ENCODE measurements at regions not wholly inside any gene's neighbourhood (a gene's known extent, or its start where the extent isn't known, plus 50 kb on each side); places are given as distances from the start of the nearest gene placed in this dataset.
A peak's percentile ranks its signal among the peaks of the same experiment; 100 is the strongest.

- DNase-seq = no peak
Measured at GRCh38 chr3:106183762-106184391, 315.1 kb upstream of the CBLB start.

DNA sequence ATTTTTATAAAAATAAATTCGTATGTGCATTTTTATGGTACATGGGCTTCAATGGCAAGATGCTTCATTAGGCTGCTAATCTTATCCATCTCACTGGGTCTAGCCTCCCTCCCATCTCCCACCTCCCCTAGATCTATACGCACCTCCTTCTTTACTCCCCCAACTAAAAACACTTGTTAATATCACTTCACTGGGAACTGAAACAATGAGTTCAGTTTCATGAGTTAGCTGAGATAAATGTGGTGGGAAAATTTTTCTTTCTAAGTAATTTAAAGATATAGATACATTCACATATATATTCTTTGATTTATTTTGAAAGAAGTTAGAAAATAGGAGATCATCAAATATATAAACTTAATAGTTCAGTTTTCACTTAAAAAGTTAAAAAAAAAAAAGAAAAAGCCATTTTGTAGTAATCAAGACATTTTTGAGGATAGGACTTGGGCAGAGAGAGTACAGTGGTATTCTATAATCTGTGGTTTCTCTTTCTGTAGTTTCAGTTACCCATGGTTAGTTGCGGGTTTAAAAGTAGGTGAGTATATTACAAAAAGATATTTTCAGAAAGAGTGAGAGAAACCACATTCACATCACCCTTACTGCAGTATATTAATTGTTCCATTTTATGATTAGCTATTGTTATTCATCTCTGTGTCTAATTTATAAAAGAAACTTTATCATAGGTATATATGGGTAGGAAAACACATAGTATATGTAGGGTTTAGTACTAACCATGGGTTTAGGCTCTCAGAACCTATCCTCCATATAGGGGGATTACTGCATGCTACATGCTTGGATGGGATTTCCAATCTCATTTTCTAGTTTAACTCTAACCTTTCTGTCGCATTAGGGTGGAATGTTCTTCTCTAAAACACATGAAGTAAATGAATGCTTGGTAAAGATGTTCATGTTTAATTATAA lies 316.0 kb upstream of the CBLB start:
- no peak for DNase-seq

- no peak for DNase-seq
Measured at GRCh38 chr3:106185949-106186348, 317.1 kb upstream of the CBLB start.

DNA sequence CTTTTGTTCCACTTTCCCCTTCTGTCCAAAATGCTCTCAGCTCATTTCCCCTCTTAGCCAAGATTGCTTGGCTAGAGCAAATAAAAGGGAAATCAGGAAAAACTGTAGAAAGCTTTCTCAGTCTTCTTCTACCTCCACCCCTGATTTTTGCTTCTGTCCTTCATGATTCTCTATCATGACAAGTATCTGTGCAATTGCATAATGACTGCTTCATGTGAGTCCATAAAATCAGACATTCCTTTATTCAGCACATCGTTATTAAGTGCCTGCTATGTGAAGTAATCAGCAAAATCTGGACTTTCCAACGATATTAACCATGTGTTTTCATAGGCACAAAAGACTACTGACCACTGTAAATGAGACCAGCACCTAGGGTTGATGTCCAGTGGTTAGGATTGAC lies 321.5 kb upstream of the CBLB start:
- DNase-seq = no peak

- no peak for DNase-seq
Measured at GRCh38 chr3:106191211-106191610, 322.4 kb upstream of the CBLB start.

- no peak for DNase-seq
Measured at GRCh38 chr3:106191913-106192312, 323.1 kb upstream of the CBLB start.

DNA sequence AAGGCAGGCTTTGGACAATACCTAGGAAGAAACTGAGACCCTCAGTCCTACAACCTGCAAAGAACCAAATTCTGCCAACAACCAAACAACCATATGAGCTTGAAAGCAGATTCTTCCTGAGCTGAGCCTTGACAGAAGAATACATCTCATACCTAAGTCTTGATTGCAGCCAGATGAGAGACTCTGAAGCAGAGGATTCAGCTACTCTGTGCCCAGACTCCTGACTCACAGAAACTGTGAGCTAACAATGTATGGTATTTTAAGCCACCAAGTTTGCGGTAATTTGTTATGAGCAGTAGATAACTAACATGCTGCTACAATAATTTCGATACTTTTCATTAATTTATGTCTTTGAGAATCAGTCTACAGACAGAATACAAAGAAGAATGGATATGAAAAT lies 325.1 kb upstream of the CBLB start:
- DNase-seq = no peak

GRCh38 chr3:106194726-106195125 lies 325.9 kb upstream of the CBLB start:
- DNase-seq = no peak

- no peak for DNase-seq
Measured at GRCh38 chr3:106197532-106198194, 328.9 kb upstream of the CBLB start.

DNA sequence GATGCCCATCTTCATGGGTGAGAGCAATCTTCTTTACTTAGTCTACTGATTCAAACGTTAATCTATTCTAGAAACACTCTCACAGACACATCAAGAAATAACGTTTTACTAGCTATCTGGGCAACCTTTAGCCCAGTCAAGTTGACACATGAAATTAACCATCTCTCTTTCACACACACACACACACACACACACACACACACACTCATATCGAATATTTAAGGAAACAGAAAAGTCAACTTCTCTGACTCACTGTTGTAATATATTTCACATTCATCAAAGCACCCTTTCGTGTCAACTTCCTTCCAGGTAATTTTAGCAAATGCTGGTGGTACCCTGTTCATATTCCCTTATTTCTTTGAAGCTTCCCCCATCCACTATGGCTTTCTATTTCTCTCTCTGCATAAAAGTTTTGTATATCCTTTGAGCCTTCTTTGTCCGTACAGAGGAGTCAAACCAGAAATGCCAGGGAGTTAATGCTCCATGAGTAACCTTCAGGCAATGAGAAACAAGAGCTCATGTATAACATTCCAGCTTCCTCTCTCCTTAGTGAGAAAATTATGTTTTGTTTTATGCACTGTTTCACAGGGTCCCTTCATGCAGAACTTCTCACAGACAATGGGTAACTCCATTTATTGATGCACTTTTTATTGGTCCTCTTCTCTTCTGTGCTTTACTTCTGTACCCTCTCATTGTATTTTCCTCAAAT lies 335.5 kb upstream of the CBLB start:
- DNase-seq = no peak

GRCh38 chr3:106206146-106206545 lies 337.3 kb upstream of the CBLB start:
- DNase-seq = peak; percentile 23

- no peak for DNase-seq
Measured at GRCh38 chr3:106206613-106207012, 337.8 kb upstream of the CBLB start.

GRCh38 chr3:106208251-106208650 lies 339.4 kb upstream of the CBLB start:
- DNase-seq = no peak

DNA sequence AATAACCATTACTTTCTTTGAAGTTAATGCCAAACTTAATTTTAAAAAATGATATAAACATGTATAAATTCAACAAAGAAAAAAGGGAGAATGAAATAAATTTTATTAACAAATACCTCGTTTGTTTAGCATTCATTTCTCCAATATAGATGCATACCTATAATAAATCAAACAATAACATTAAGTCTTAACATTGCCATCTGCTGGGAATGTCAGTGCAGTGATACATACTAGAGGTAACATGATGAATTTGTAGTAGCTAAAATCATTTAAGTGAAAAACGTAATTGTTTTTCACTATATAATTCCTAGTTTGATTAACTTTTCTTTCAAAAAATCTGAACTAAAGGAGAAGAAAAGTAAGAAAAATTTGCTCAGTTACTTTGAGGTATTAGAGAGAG lies 340.2 kb upstream of the CBLB start:
- no peak for DNase-seq

DNA sequence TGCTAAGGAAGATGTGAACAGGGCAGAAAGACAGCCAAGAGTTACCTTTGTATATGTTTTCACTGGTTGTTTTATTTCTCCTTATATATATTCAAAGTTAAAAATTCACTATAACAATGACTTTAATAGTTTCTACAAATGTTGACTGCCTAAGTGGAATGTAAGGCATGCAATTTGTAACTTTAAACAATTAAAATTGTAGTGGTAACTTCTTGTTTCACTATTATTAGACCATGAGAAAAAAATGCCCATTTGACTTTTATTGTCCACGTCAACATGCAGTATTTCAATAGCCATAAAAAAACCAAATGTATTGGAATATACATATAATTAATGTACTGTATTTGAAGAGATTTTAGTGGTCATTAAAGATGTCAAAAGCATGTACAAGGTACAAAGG lies 340.7 kb upstream of the CBLB start:
- no peak for DNase-seq

DNA sequence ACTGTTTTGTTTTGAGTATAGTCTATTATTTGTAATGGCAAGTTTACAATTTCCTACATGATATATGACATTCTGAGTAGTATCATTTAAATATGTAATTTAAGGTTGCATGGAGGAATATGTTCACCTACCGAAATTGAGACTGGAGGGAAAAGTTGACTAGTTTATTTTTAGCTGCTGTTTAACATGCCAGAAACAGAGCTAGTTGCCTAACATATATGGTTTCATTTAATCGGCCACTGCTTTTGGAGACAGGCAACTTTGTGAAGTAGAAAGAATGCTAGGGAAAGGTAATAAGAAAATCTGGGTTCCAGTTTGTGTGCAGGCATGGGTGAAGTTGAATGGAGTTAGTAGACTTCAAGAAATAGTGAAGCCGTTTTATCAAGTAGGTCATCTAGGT lies 342.1 kb upstream of the CBLB start:
- DNase-seq = no peak

GRCh38 chr3:106212665-106213222 lies 343.9 kb upstream of the CBLB start:
- no peak for DNase-seq

DNA sequence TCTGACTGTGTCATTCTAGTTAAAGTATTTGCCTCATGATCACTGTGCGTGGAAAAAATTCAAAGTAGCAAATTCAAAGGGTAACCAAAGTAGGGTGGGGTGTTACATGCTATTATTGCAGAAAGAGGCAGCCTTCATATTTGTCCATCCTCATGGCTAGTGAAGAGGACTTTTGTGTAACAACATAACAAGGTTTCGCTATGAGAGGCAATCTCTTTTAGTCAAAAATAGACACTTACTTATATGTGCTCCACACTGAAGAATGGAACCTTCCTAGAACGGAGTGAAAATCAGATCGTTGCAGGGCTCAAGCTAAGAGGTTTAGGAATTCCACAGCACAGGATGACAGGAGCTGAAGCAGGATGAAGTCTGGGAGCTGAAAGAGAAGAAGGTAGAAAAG lies 345.1 kb upstream of the CBLB start:
- no peak for DNase-seq

GRCh38 chr3:106214641-106215040 lies 345.8 kb upstream of the CBLB start:
- DNase-seq = no peak

- DNase-seq = no peak
Measured at GRCh38 chr3:106215047-106215446, 346.2 kb upstream of the CBLB start.

DNA sequence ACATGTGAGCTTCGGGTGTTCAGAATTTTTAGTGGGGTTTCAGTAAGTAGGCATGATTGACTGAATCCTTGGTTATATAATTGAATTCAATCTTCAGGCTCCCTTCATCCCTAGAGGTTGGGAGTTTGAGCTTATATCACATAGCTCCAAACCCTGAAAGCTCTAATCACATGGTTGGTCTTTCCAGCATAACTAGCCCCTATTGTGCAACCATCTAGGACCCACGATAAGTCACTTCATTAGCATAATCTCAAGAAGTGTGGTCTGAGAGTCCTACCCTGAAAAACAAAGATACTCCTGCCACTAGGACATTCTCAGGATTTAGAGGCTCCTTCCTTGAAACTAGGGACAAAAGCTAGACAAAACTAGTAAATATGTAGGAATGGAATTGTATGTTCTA lies 348.9 kb upstream of the CBLB start:
- no peak for DNase-seq

DNA sequence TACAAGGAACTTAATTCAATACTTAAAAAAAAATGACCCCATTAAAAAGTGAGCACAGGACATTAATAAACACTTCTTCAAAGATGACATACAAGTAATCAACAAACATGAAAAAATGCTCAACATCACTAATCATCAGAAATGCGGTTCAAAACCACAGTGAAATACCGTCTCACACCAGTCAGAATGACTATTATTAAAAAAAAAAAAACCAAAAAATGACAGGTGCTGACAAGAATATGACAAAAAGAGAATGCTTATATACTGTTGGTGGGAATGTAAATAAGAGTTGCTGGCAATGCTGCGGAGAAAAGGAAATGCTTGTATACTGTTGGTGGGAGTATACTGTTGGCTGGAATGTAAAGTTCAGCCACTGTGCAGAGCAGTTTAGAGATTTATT lies 358.3 kb upstream of the CBLB start:
- DNase-seq = no peak

- DNase-seq = no peak
Measured at GRCh38 chr3:106228271-106228670, 359.5 kb upstream of the CBLB start.

All from NCI-H1092 treated with DMSO at 0.1 percent for 48 hours (cell line).